HUDEP-2 (cell line): ENCODE measurements at regions not wholly inside any gene's neighbourhood (a gene's known extent, or its start where the extent isn't known, plus 50 kb on each side); places are given as distances from the start of the nearest gene placed in this dataset.
A peak's percentile ranks its signal among the peaks of the same experiment; 100 is the strongest.
"Not testable (repeated sequence)": the region's sequence is repeated elsewhere in the genome, so short reads cannot be mapped to it uniquely, and the experiment has no call there.

Source experiments
- DNase-seq, 76 experiments: peaks; one replicate each; lab custom pipeline; 2025; ENCODE audit not compliant: unreplicated experiment in 76 of 76; lab: John Stamatoyannopoulos, UW

DNA sequence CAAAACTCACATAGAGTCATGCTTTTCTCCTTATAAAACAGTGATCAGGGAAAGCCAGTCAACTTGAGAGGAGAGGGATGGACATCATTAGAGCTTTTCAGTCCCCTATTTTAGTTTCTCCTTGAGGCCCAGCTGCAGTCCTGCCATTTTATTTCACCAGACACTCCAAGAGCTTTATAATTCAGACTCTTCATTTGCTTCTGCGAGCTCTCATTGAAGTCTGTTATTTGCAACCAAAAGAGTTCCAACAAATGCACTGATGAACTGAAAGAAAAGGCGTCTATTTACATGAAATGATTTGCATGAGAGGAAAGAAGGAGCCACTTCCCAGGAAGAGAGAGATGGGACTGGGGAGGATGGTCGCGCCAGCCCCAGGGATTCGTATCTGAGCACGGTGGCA, 86.8 kb downstream of the NDUFA12 start:
- no peak for DNase-seq

DNA sequence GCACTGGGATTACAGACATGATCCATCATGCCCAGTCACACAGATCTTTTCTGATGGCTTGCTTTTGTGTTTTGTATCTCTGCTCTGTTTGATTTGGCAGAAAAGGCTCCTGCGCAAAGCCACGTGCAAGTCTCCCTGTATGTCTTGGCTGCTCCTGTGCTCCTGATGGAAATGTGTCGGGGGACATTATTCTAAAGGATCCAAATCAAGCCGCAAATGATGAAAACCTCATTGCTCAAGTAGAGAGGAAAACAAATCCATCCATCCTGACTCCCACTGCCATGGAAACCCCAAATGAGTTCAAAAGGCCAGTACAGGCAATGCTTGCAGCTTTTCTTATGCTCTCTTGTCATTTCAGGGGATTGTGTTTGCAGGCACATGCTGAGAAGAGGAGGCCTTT, 93.8 kb downstream of the NDUFA12 start:
- DNase-seq = no peak

DNA sequence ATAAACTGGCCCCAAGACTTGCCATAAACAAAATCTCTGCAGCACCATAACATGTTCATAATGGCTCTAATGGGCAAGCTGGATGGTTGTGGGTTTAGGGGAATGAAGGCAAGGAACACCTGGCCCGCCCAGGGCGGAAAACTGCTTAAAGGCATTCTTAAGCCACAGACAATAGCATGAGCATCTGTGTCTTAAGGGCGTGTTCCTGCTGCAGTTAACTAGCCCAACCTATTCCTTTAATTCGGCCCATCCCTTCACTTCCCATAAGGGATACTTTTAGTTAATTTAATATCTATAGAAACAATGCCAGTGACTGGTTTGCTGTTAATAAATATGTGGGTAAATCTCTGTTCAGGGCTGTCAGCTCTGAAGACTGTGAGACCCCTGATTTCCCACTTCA, 97.7 kb downstream of the NDUFA12 start:
- not testable (repeated sequence) for DNase-seq

DNA sequence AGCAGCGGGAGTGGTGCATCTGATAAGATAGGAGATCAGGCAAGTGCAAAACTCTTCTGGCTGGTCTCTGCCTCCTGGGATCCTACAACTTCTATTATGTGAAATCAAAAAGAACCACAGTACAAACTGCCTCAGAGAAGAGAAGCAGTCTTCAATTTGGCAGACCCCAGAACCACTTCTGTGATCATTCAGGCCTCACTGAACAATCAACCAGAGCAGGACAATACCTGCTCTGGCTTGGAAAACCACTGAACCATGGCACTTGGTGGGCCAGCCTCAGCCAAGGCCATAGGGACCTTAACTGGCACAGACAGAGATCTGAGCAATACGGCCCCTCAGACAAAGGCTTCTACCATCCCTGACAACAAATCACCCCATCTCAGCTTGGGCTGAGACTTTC, 103.0 kb downstream of the NDUFA12 start:
- no peak for DNase-seq

DNA sequence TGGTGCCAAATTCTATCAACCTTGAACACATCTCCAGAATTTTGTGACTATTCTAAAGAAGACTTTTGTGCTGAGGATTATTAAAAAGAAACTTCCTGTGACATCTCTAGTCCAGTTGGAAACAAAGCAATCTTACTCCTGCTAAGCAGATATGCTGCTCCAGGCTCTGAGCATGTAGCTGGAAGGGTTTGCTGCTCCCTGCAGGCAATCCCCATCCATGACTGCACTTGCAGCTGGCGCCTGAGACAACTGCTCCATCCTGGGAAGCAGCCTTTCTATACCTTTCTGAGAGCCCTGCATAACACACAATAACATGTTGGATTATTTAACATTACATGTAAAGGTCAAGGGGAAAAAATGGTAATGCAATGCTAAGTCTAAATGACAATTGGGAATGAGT, 105.1 kb downstream of the NDUFA12 start:
- DNase-seq = no peak

DNA sequence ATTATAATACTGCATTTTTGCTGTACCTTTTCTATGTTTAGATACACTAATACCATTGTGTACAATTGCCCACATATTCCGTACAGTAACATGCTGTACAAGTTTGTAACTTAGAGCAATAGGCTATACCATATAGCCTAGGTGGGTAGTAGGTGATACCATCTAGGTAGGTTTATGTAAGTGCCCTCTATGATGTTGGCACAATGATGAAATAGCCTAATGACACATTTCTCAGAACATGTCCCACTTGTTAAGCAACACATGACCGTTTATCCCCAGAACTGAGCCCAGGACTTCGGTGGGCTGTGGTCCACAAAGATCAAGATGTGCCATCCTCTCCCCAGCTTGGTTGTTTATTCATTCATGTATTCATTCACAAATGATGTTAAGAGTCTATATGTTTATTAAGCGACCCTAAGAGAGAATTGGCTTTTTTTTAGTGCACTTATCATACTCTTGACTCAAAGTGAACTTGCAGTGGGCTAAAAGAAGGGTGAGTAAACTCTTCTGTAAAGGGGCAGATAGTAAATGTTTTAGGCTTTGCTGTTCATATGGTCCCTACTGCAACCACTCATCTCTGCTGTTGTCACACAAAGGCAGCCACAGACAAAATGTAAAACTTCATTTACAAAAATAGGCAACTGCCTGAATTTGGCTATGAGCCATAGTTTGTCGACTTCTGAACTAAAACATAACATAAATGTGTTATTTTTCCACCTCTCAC, 110.8 kb downstream of the NDUFA12 start:
- no peak for DNase-seq

DNA sequence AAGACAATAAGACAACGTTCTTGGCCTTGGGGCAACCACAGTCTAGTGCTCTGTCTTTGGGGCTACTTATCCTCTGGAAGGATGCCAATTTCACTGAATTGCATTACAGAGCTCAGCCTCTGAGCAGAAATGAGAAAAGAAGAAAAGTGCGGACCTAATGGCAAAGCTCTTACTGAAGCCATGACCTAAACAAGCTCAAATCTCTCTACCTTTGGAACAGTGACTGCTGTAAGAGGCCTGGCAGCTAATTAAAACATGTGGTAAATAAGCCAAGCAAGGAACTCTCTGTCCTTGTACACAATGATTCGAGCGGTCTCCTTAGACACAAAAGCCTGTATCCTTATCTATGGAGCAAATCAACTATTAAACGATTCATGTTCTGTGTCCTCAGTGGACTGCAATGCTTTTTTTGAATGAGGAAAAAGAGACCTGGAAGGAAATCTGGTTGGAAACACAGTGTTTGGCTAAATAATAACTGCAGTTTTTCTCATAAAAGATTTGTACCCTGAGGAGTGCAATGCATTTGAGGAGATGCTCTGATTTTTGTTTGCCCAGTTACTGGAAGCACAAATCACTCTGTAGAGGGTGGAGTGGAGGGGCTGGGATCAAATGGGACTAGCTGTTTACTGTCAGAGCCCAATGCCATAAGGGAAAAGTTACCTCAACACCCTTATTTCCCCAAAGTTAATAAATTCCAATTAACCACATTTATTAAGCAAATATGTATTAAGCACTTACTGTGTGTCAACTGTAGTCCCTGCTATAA, 113.9 kb downstream of the NDUFA12 start:
- DNase-seq = no peak

DNA sequence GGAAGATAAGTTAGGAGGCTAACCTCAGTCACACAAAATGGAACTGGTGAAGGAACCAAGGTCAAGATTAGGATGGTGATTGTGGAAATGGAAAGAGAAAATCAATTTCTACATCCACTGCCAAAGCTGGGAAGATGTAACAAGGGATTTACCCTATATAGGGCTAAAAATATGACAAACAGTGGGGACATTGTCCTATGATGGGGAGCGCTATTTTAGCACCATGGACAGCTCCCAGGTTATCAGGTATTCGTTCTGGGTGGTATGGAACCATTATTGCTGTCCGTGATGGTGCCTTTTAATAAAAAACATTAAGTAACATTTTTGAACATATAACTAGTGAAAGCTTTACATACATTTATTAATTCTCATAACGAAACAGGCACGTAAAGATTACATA, 124.0 kb downstream of the NDUFA12 start:
- peak in 5 of 76 experiments; percentile 3 to 15 (median 12) for DNase-seq

DNA sequence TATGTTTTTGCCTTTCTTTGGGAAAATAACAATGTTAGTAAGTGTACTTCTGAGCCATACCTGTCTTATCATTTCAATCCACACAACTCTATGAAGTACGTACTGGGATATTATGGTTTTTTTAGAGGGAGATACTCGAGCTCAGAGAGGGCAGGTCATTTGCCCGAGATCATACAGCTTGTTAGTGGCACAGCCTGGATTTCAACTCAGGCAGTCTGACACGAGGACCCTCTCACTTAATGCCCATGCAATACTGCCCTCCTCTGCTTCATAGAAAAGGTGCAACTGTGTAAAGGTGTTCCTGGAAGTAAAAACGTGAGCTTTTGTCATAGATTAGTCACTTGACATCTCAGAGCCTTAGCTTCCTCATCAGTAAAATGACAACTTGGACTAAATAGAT, 128.0 kb downstream of the NDUFA12 start:
- DNase-seq = peak in 1 of 76 experiments; percentile 9

DNA sequence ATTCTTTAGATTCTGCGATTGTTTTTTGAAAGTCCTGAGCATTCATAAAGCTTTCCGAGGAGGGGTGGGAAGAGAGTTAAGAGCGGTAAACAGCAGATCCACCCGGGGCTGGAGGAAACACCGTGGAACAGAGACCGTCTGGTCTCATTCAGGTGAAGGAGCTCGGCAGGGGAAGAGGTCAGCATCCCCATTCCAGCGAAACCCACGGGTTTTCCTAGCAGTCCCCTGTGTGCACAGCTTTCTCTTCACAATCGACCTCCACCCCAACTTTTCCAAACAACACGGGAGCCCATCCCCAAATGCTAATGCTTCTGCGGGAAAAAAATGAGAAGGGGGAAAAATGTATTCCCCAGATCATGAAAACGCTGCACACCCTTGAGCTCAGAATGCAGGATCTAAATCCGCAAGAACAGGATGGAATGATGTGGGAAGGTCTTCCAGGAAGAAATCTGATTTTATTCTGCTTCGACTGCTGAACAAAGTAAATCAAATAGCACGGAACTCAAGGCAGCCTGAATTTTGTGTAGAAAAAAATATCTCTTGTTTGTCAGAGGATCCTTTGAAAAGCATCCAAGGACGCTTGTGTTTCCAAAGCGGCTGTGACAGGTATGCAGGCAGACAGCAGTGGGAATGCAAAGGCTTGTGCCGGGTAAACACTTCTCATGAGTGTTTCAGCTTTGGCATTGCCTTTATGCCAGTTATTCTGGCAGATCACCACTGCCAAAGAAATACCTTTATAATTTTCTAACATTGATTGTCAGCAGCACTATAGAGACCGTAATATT, 128.8 kb downstream of the NDUFA12 start:
- no peak for DNase-seq

DNA sequence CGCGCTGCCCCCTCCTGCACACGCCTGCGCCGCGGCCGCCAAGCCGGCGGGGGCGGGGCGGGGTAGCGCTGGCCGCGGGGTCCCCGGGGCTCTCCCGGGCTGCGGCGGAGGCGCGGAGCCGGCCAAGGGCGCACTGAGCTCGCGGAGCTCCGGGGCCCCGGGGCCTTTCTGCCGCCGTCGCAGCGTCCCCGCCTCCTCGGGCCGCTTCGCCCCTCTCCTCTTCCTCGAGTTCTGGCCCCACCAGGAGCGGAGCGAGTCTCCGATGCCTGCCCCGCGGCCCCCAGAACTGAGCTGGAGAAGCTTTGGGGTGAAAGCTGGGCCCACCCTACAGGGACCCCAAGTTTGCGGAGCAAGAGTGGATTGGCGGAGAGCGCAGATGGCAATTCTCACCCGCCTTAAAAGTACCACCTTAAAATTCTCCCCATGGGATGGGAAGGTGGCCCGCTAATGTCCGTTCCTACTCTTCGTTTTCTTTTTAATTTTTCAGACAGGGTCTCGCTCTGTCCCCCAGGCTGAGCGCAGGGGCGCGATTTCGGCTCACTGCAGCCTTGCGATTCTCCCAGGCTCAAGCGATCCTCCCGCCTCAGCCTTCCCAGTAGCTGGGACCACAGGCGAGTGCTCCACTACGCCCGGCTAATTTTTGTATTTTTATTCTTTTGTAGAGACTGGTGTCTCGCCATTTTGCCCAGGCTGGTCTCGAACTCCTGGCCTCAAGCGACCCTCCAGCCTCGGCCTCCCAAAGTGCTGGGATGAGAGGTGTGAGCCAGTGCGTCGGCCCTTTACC, 129.6 kb downstream of the NDUFA12 start:
- DNase-seq = no peak

DNA sequence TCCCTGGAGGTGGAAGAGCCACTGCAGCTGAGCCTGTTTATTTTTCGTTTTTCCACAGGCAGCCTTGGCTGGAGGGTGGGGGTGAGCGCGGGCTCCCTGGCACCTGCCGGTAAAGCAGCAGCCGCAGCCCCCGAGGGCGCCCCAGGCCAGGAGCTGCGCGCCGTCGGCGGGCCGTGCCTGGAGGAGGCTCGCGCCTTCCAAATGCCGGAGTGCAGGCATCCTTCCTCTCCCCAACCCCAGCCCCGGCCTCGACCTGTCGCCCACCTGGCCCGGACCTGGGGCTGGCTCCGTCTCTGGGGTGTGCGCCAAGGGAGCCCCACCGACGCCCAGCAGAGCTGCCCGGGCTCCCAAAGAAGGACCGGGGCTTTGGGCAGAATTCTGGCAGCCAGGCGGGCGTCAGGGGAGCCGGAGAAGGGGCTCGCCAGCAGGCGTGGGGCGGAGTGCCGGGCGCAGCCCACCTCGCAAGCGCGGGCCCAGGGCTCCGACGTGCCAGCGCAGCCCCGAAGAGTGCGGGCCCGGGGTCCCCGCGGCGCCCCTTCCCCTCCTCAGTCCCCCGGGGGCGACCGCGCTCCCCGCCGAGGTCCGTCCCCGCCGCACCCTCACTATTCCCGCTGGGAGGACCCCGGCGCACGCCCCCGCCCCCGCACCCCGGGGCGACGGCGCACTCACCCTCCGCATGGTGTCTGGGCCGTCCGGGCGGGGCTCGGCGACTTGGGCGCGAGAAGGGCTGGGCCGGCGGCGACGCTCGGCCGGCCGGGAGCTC, 130.3 kb downstream of the NDUFA12 start:
- no peak for DNase-seq

DNA sequence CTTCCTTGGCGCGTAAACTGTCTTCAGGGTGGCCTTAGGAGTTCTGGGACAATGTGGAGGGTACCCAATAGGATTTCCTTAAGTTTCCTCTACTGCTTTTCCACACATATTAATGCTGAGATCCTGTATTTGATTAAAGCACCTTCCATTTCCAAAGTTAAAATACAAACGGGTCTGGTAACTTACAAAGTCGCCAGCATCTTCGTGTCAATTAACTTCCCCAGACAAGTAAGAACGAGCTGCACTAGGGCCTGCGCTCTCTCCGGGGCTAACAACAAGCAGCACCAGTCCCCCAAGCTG, 130.9 kb downstream of the NDUFA12 start:
- no peak for DNase-seq

DNA sequence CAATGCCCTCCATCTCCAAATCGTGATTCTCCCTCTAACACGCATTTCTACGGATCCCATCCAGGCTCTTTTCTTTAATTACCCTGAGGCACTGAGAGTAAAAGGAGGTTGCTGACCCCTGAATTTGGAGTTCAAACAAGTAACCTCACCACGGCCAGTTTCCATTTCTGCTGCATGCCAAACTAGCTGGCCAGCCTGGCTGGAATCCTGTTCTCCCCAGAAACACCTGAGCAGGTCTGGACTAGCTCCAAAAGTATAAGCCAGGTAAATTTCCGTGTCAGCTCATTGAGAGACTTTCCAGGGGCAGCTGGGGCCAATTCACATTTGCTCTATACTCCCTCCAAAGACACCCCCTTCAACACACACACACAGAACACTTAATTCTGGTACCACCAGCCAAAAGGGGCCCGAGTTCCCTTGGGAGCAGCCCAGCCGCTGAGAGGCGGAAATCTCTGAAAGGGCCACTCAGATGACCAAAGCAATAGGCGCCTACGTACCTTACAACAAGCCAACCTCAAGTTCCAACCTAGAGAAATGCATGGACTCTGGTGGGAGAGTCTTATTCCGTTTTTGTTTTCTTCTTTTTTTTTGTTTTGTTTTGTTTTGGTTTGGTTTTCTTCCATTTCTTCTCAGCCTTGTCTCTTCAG, 131.4 kb downstream of the NDUFA12 start:
- DNase-seq = no peak

DNA sequence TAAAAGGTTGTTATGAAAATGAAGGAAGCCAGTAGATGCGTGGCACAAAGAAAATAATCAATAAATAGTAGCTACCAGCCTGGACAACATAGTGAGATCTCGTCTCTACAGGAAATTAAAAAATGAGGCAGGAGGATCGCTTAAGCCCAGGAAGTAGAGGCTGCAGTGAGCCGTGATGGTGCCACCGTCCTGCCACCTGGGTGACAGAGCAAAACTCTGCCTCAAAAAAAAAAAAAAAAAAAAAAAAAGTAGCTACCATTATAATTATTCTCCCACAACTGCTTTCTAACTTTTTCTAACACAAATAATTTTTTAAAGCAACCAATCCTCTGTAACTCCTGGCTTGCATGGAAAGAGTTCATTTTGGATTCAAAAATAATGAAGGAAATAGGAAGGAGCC, 133.0 kb downstream of the NDUFA12 start:
- no peak for DNase-seq

DNA sequence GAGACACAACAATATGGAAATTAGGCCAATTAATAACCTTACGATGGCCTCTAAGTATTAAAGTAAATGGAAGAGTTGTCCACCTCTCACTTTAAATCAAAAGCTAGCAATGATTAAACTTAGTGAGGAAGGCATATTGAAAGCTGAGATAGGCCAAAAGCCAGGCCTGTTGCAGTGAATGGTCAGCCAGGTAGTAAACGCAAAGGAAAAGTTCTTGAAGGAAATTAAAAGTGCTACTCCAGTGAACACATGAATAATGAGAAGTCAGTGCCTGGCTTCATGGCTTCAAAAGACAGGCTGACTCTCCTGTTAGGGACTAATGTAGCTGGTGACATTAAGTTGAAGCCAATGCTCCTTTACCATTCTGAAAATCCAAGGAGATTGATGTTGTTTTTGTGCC, 135.3 kb downstream of the NDUFA12 start:
- no peak for DNase-seq

DNA sequence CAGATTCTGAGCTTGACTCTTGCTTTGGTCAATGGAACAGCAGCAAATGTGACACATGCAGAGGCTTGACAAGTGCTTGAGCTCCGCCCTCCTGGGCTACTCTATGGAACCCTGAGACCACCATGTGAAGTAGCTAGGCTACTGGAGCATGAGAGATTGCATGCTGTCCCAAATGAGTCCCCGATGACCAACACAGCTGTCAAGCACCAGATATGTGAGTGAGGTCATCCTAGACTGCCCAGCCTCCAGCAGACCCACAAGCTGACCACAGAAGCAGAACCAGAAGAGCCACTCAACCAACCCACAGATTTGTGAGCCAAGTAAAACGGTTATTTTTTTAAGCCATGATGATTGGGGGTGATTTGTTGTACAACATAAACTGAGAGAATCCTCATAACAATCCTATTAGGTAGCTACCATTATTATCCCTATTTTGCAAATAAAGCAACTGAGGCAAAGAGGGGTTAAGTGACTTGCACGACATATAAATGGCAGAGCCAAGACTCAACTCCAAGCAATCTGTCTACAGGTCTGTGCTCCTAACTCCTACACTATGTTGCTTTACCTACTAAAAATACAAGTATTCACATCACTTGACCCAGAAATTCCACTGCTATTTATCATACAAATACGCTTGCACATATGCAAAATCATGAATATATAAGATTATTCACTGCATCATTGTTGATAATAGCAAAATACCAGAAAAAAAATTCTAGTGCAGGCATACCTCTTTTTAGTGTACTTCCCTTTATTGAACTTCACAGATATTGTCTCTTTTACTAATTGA, 136.2 kb downstream of the NDUFA12 start:
- DNase-seq = no peak

DNA sequence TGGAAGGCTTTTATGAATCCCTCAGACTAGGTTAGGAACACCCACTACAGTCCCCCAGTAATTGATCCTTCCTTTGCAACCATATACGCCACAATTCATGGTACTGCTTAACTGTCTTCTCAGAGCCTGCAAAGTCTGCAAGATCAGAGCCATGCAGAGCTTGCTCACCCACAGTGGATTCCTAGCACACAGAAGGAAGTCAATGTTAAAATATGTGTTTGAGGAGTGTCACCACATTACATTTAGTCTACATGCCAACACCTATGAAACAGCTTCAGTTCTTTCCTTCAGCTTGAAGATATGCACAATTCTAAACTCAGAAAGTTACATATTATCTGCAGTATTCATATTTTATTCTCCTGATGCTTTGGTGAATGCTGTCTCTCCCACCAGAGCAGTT, 138.5 kb downstream of the NDUFA12 start:
- no peak for DNase-seq
